ENCODE measurements at regions not wholly inside any gene's neighbourhood (a gene's known extent, or its start where the extent isn't known, plus 50 kb on each side); places are given as distances from the start of the nearest gene placed in this dataset.

- no peak for FAIRE-seq
- DNase-seq (ENCODE audit: insufficient read length, low spot score): no peak
- TF ChIP-seq POLR2A (IDR thresholded peaks at IDR 0.05; ENCODE audit: low read depth, low read length): no peak
Observed at GRCh38 chr10:131406676-131407392, 95.3 kb upstream of the TCERG1L start.

- TF ChIP-seq POLR2A (IDR thresholded peaks at IDR 0.05; ENCODE audit: low read depth, low read length): no peak
- FAIRE-seq (no peak), DNase-seq (ENCODE audit: insufficient read length, low spot score) (no peak)
Observed at GRCh38 chr10:131418681-131419080, 107.2 kb upstream of the TCERG1L start.

- FAIRE-seq (no peak), DNase-seq (ENCODE audit: insufficient read length, low spot score) (no peak)
- TF ChIP-seq POLR2A (IDR thresholded peaks at IDR 0.05; ENCODE audit: low read depth, low read length): no peak
Observed at GRCh38 chr10:131419797-131420196, 108.3 kb upstream of the TCERG1L start.

- no peak for TF ChIP-seq POLR2A (IDR thresholded peaks at IDR 0.05; ENCODE audit: low read depth, low read length)
- FAIRE-seq (no peak), DNase-seq (ENCODE audit: insufficient read length, low spot score) (no peak)
Observed at GRCh38 chr10:131420867-131421266, 109.3 kb upstream of the TCERG1L start.

DNA sequence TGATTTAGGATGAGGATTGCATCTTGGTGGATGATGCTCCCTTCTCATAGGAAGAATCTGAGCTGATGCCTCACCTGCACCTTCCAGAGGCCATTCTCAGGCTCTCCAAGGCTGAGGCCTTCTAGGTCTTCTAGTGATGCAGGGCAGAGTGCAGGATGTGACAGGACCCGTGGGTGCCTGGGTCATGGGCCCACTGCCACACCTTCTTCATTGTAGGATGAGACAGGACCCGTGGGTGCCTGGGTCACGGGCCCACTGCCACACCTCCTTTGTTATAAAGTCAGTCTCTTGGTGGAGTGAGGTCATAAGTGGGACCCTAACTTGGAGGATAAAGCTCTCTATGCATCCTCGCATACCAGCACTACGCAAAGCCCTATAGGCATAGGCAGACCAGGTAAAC, 109.9 kb upstream of the TCERG1L start:
- no peak for TF ChIP-seq POLR2A (IDR thresholded peaks at IDR 0.05; ENCODE audit: low read depth, low read length)
- no peak for FAIRE-seq

GRCh38 chr10:131422731-131423130, 111.2 kb upstream of the TCERG1L start:
- TF ChIP-seq POLR2A (IDR thresholded peaks at IDR 0.05; ENCODE audit: low read depth, low read length): no peak
- no peak for FAIRE-seq
- no peak for DNase-seq (ENCODE audit: insufficient read length, low spot score)

More for the DNA sequence above, 109.9 kb upstream of the TCERG1L start:
- DNase-seq (ENCODE audit: insufficient read length, low spot score): no peak

DNA sequence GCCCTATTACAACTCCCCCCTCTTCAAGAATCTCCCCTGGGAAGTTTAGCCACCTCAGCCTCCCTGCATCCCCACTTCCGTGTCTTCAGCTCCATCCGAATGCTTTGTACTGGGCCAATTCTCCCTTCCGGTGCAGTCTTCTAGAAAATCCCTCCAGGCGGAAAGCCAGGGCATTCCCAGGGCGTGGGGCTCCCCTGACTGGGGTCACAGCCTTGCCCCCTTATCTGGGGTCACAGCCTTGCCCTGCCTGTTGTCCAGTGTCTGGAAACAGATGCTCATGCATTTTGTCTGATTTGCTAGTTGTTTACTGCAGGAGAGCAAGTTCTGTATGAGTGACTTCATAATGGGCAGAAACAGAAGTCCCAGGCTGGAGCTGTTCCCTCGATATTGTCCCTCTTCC, 112.5 kb upstream of the TCERG1L start:
- FAIRE-seq: no peak
- no peak for DNase-seq (ENCODE audit: insufficient read length, low spot score)
- no peak for TF ChIP-seq POLR2A (IDR thresholded peaks at IDR 0.05; ENCODE audit: low read depth, low read length)

DNA sequence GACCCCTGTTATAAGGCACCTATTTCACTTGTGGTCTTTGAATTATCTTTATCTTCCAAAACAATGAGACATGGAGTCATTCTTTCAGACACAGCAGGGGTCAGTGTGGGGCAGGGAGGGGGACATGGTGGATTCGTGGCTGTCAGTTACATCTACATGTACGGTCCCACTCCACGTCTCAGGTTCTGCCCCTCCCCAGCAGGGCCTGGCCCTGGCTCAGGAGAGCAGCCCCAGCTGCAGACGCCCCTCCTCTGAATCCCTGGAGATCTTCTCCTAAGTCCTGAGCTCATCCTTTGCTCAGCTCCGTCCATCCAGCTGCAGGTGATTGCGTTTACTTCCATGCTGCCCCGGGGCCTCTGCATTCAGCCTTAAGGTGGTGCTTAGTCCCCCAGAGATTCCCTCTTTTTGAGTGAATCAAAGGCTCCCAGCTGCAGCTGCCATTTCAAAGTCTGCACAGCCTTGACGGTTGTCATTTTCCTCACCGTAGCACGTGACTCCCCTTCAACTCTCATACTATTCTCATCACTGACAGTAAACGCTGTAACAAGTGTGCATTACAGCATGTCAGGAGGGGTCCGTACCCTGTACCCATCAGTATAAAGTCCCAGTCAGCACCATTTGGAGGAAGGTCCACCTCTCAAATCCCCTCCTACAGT, 113.4 kb upstream of the TCERG1L start:
- no peak for TF ChIP-seq POLR2A (IDR thresholded peaks at IDR 0.05; ENCODE audit: low read depth, low read length)
- DNase-seq (ENCODE audit: insufficient read length, low spot score) (no peak), FAIRE-seq (no peak)

- DNase-seq (ENCODE audit: insufficient read length, low spot score) (no peak), FAIRE-seq (no peak)
- no peak for TF ChIP-seq POLR2A (IDR thresholded peaks at IDR 0.05; ENCODE audit: low read depth, low read length)
Observed at GRCh38 chr10:131425752-131426533, 114.4 kb upstream of the TCERG1L start.

GRCh38 chr10:131426534-131426898, 115.0 kb upstream of the TCERG1L start:
- FAIRE-seq (no peak), DNase-seq (ENCODE audit: insufficient read length, low spot score) (no peak)
- TF ChIP-seq POLR2A (IDR thresholded peaks at IDR 0.05; ENCODE audit: low read depth, low read length): no peak

- DNase-seq (ENCODE audit: insufficient read length, low spot score): no peak
- no peak for TF ChIP-seq POLR2A (IDR thresholded peaks at IDR 0.05; ENCODE audit: low read depth, low read length)
- no peak for FAIRE-seq
Observed at GRCh38 chr10:131427281-131427680, 115.8 kb upstream of the TCERG1L start.

DNA sequence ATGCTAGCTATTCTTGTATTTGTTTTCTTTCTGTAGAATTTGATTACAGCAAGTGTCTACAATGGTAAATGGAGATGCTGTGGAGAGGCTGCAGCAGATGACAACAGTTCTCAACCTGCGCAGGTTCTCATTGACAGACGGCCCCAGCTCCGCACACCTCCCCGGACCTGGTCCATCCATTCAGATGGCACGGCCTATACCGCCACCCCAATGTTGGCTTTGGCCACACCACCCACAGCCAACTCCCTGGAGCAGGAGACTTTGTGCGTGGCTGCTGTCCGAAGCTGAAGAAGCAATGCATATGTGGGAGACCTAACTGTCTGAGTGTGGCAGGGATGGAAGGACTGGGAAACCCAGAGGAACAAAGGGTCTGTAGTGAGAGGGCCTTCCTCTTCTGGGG, 116.4 kb upstream of the TCERG1L start:
- TF ChIP-seq POLR2A (IDR thresholded peaks at IDR 0.05; ENCODE audit: low read depth, low read length): no peak
- no peak for FAIRE-seq

GRCh38 chr10:131429141-131429540, 117.6 kb upstream of the TCERG1L start:
- FAIRE-seq: no peak
- DNase-seq (ENCODE audit: insufficient read length, low spot score): no peak
- TF ChIP-seq POLR2A (IDR thresholded peaks at IDR 0.05; ENCODE audit: low read depth, low read length): no peak

More for the DNA sequence above, 116.4 kb upstream of the TCERG1L start:
- DNase-seq (ENCODE audit: insufficient read length, low spot score): no peak

DNA sequence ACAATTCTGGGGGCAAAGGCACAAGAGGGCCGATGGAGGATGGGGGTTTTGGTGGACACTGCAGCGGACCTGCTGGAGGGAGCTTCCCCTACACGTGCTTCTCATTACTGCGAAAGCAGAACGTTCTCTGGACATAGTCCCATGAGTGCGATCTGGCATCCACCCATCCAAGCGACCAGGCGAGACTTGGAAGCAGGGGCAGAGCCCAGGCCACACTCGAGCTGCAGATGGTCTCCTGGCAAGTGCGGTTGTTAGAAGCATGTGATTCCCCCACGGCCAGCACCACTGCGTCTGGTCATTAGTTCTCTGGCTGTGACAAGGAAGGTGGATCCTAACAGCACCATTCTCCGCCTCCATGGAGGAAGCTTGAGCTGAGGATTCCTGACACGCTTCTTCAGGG, 118.4 kb upstream of the TCERG1L start:
- DNase-seq (ENCODE audit: insufficient read length, low spot score): no peak
- FAIRE-seq: no peak
- TF ChIP-seq POLR2A (IDR thresholded peaks at IDR 0.05; ENCODE audit: low read depth, low read length): no peak
